CD4-positive, alpha-beta memory T cell (primary cell): ENCODE measurements at regions not wholly inside any gene's neighbourhood (a gene's known extent, or its start where the extent isn't known, plus 50 kb on each side); places are given as distances from the start of the nearest gene placed in this dataset.

Experiments
- CTCF ChIA-PET: fragments of 350-600 bp; sonication (Branson Sonifier 250); formaldehyde crosslinking; loops from one replicate; lab custom pipeline; 2021; ENCODE audit warnings: inconsistent platforms; ENCODE audit not compliant: partially characterized antibody; lab: Charles Lee
- POLR2A ChIA-PET: fragments of 350-600 bp; sonication (Branson Sonifier 250); formaldehyde crosslinking; loops from one replicate; lab custom pipeline; 2021; ENCODE audit not compliant: partially characterized antibody; lab: Charles Lee
- DNase-seq, 5 donors: peaks; one replicate each; pipeline versions ENCODE4 v3.0.0 to v3.0.0-alpha.2; 2020 to 2022; ENCODE audit warnings: mixed read lengths in 1 of 5
- H3K27ac ChIP-seq: one replicate; pipeline ENCODE4 v1.7.0; 2013; ENCODE audit warnings: low read depth, low read length
- H3K27me3 ChIP-seq: 2 replicates; pipeline ENCODE4 v1.7.0; 2013; ENCODE audit warnings: mild to moderate bottlenecking, low read length, moderate library complexity; ENCODE audit not compliant: insufficient read depth
- H3K36me3 ChIP-seq: 2 replicates; pipeline ENCODE4 v1.7.0; 2013; ENCODE audit warnings: mild to moderate bottlenecking, low read length, moderate library complexity; ENCODE audit not compliant: insufficient read depth
- H3K4me1 ChIP-seq: 2 replicates; pipeline ENCODE4 v1.7.0; 2013; ENCODE audit warnings: mild to moderate bottlenecking, low read length, moderate library complexity; ENCODE audit not compliant: insufficient read depth
- H3K4me3 ChIP-seq, 2 donors: one replicate each; pipeline ENCODE4 v1.7.0; 2013; ENCODE audit warnings: low read length in 2 of 2, mild to moderate bottlenecking in 1 of 2
- H3K9me3 ChIP-seq, 2 donors: one replicate each; pipeline ENCODE4 v1.7.0; 2013; ENCODE audit warnings: low read length in 2 of 2, control low read depth in 1 of 2; ENCODE audit not compliant: control insufficient read depth in 1 of 2
- H3K27ac Mint-ChIP-seq, 7 donors: one replicate each; pipeline ENCODE4 v1.8.0; 2020 to 2021; ENCODE audit warnings: mixed read lengths in 7 of 7, mild to moderate bottlenecking in 6 of 7, inconsistent platforms in 3 of 7, moderate library complexity in 3 of 7
- H3K27me3 Mint-ChIP-seq, 2 donors: one replicate each; pipeline ENCODE4 v1.8.0; 2020 to 2021; ENCODE audit warnings: mixed read lengths in 2 of 2
- H3K36me3 Mint-ChIP-seq, 2 donors: one replicate each; pipeline ENCODE4 v1.8.0; 2020 to 2021; ENCODE audit warnings: mixed read lengths in 2 of 2, inconsistent platforms in 1 of 2, mild to moderate bottlenecking in 1 of 2
- H3K4me1 Mint-ChIP-seq, 4 donors: one replicate each; pipeline ENCODE4 v1.8.0; 2020 to 2021; ENCODE audit warnings: mixed read lengths in 4 of 4, mild to moderate bottlenecking in 1 of 4
- H3K4me3 Mint-ChIP-seq, 8 donors: one replicate each; pipeline ENCODE4 v1.8.0; 2020 to 2021; ENCODE audit warnings: mixed read lengths in 8 of 8, mild to moderate bottlenecking in 7 of 8, moderate library complexity in 6 of 8, inconsistent platforms in 3 of 8
- H3K9me3 Mint-ChIP-seq, 8 donors: one replicate each; pipeline ENCODE4 v1.8.0; 2020 to 2021; ENCODE audit warnings: mixed read lengths in 8 of 8, mild to moderate bottlenecking in 5 of 8, inconsistent platforms in 3 of 8, moderate library complexity in 1 of 8
- intact Hi-C: fragments of 100-400 bp; cut with micrococcal nuclease; formaldehyde crosslinking; loops from one replicate; pipeline ENCODE4 v1.15.1; 2023

DNA sequence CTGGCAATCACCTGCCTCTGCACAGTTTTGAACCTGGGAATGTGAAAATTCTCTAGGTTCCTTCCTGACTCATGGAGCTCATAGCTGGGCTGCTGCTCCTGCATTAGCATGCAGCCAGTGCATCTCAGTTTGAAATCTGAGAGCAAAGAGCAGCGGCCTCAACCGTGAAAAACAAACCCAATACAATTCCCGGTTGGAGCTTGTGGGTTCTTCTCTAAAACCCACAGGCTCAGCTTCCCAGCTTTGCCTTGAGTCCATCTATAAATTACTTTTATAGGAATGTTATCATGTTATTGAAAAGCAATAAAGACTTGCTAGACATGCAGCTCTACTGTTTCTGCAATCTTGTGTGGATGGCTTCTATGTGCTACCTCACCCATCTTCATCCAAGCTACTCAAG, 191.7 kb downstream of the CXCL12 start:
- POLR2A ChIA-PET = no interaction called here
- Histone ChIP-seq H3K4me1 (no peaks in the 10 kb centered on the region), H3K9me3 (no peaks in the 10 kb centered on the region), H3K36me3 (no peaks in the 10 kb centered on the region), H3K4me3 (no peak overlapping the region), H3K27ac (no peak overlapping the region), H3K27me3 (no peaks in the 10 kb centered on the region)
- peaks cover 0 to 17% (median 4%) of the 10 kb centered on the region in 8 donors for H3K9me3 Mint-ChIP-seq
- H3K36me3 Mint-ChIP-seq = no peaks in the 10 kb centered on the region
- no peak overlapping the region for H3K27ac Mint-ChIP-seq
- no peak for DNase-seq
- H3K27me3 Mint-ChIP-seq = peaks cover 3 to 6% of the 10 kb centered on the region in 2 donors
- intact Hi-C loops = no loop called here
- H3K4me3 Mint-ChIP-seq = no peak overlapping the region
- CTCF ChIA-PET = no interaction called here
- H3K4me1 Mint-ChIP-seq = no peaks in the 10 kb centered on the region

- H3K4me3 Mint-ChIP-seq = no peak overlapping the region
These were observed 192.5 kb downstream of the CXCL12 start for GRCh38 chr10:44192435-44192834.

GRCh38 chr10:44190541-44190940, 194.4 kb downstream of the CXCL12 start:
- H3K4me1 ChIP-seq = no peaks in the 10 kb centered on the region
- H3K4me3 Mint-ChIP-seq = no peak overlapping the region
- CTCF ChIA-PET = no interaction called here
- no peaks in the 10 kb centered on the region for H3K9me3 ChIP-seq
- DNase-seq = no peak
- peaks cover 0 to 2% of the 10 kb centered on the region in 2 donors for H3K27me3 Mint-ChIP-seq
- no peaks in the 10 kb centered on the region for H3K27me3 ChIP-seq
- no peak overlapping the region for H3K4me3 ChIP-seq
- POLR2A ChIA-PET = no interaction called here
- H3K9me3 Mint-ChIP-seq = peaks cover 0 to 23% (median 4%) of the 10 kb centered on the region in 8 donors
- no peak overlapping the region for H3K27ac Mint-ChIP-seq
- H3K27ac ChIP-seq = no peak overlapping the region
- H3K36me3 ChIP-seq = no peaks in the 10 kb centered on the region
- no peaks in the 10 kb centered on the region for H3K4me1 Mint-ChIP-seq
- intact Hi-C loops = no loop called here
- no peaks in the 10 kb centered on the region for H3K36me3 Mint-ChIP-seq

More at GRCh38 chr10:44192435-44192834, 192.5 kb downstream of the CXCL12 start:
- no peak overlapping the region for H3K4me3 ChIP-seq
- DNase-seq = no peak
- no peaks in the 10 kb centered on the region for H3K36me3 ChIP-seq
- H3K4me1 ChIP-seq = no peaks in the 10 kb centered on the region
- ChIA-PET CTCF (no interaction called here), POLR2A (no interaction called here)
- no peaks in the 10 kb centered on the region for H3K36me3 Mint-ChIP-seq
- no peaks in the 10 kb centered on the region for H3K4me1 Mint-ChIP-seq
- peaks cover 2 to 23% (median 4%) of the 10 kb centered on the region in 8 donors for H3K9me3 Mint-ChIP-seq
- intact Hi-C loops = no loop called here
- H3K27me3 Mint-ChIP-seq = peaks cover 2 to 6% of the 10 kb centered on the region in 2 donors
- no peak overlapping the region for H3K27ac ChIP-seq
- no peaks in the 10 kb centered on the region for H3K9me3 ChIP-seq
- no peak overlapping the region for H3K27ac Mint-ChIP-seq
- H3K27me3 ChIP-seq = no peaks in the 10 kb centered on the region

- Histone ChIP-seq H3K4me1 (no peaks in the 10 kb centered on the region), H3K36me3 (no peaks in the 10 kb centered on the region), H3K27ac (no peak overlapping the region), H3K4me3 (no peak overlapping the region), H3K9me3 (no peaks in the 10 kb centered on the region), H3K27me3 (no peaks in the 10 kb centered on the region)
- H3K9me3 Mint-ChIP-seq = peaks cover 0 to 27% (median 4%) of the 10 kb centered on the region in 8 donors
- no peaks in the 10 kb centered on the region for H3K4me1 Mint-ChIP-seq
- intact Hi-C loops = no loop called here
- no peak overlapping the region for H3K4me3 Mint-ChIP-seq
- CTCF ChIA-PET = no interaction called here
- DNase-seq = no peak
- no peaks in the 10 kb centered on the region for H3K36me3 Mint-ChIP-seq
- POLR2A ChIA-PET = no interaction called here
- no peak overlapping the region for H3K27ac Mint-ChIP-seq
- peaks cover 0 to 3% of the 10 kb centered on the region in 2 donors for H3K27me3 Mint-ChIP-seq
These were observed 198.1 kb downstream of the CXCL12 start for GRCh38 chr10:44186821-44187220.

GRCh38 chr10:44186150-44186549, 198.7 kb downstream of the CXCL12 start:
- DNase-seq = no peak
- no peak overlapping the region for H3K27ac ChIP-seq
- no peak overlapping the region for H3K4me3 ChIP-seq
- H3K27me3 ChIP-seq = no peaks in the 10 kb centered on the region
- ChIA-PET POLR2A (no interaction called here), CTCF (no interaction called here)
- Mint-ChIP-seq H3K4me3 (no peak overlapping the region), H3K27ac (no peak overlapping the region), H3K9me3 (peaks cover 0 to 25% (median 4%) of the 10 kb centered on the region in 8 donors), H3K36me3 (no peaks in the 10 kb centered on the region), H3K27me3 (peaks cover 0 to 3% of the 10 kb centered on the region in 2 donors), H3K4me1 (no peaks in the 10 kb centered on the region)
- H3K9me3 ChIP-seq = no peaks in the 10 kb centered on the region
- intact Hi-C loops = no loop called here
- no peaks in the 10 kb centered on the region for H3K4me1 ChIP-seq
- no peaks in the 10 kb centered on the region for H3K36me3 ChIP-seq

- Mint-ChIP-seq H3K4me1 (no peaks in the 10 kb centered on the region), H3K9me3 (peaks cover 0 to 18% (median 2%) of the 10 kb centered on the region in 8 donors), H3K27ac (no peak overlapping the region), H3K27me3 (peaks cover 0 to 3% of the 10 kb centered on the region in 2 donors), H3K36me3 (no peaks in the 10 kb centered on the region), H3K4me3 (no peak overlapping the region)
- ChIA-PET POLR2A (no interaction called here), CTCF (no interaction called here)
- intact Hi-C loops = no loop called here
- no peaks in the 10 kb centered on the region for H3K9me3 ChIP-seq
- H3K36me3 ChIP-seq = no peaks in the 10 kb centered on the region
- H3K4me1 ChIP-seq = no peaks in the 10 kb centered on the region
- no peak overlapping the region for H3K4me3 ChIP-seq
- DNase-seq = no peak
- no peaks in the 10 kb centered on the region for H3K27me3 ChIP-seq
- H3K27ac ChIP-seq = no peak overlapping the region
These were observed 199.6 kb downstream of the CXCL12 start for GRCh38 chr10:44185315-44185666.

GRCh38 chr10:44184633-44185314, 200.1 kb downstream of the CXCL12 start:
- Histone ChIP-seq H3K4me3 (no peak overlapping the region), H3K36me3 (no peaks in the 10 kb centered on the region), H3K27ac (no peak overlapping the region), H3K4me1 (no peaks in the 10 kb centered on the region), H3K9me3 (no peaks in the 10 kb centered on the region), H3K27me3 (no peaks in the 10 kb centered on the region)
- Mint-ChIP-seq H3K9me3 (peaks cover 0 to 18% (median 2%) of the 10 kb centered on the region in 8 donors), H3K4me1 (no peaks in the 10 kb centered on the region), H3K4me3 (no peak overlapping the region), H3K27ac (no peak overlapping the region), H3K36me3 (no peaks in the 10 kb centered on the region), H3K27me3 (peaks cover 0 to 3% of the 10 kb centered on the region in 2 donors)
- ChIA-PET POLR2A (no interaction called here), CTCF (no interaction called here)
- intact Hi-C loops = no loop called here
- no peak for DNase-seq
